ENCODE measurements at regions not wholly inside any gene's neighbourhood (a gene's known extent, or its start where the extent isn't known, plus 50 kb on each side); places are given as distances from the start of the nearest gene placed in this dataset.

- TF ChIP-seq ELF4 (IDR thresholded peaks at IDR 0.05) (no peak), NFRKB (IDR thresholded peaks at IDR 0.05) (no peak), FOXM1 (IDR thresholded peaks at IDR 0.05; ENCODE audit: borderline replicate concordance) (no peak), SP1 (IDR thresholded peaks at IDR 0.05) (no peak), SUZ12 (IDR thresholded peaks at IDR 0.05) (no peak), TARDBP (IDR thresholded peaks at IDR 0.05) (no peak), BHLHE40 (IDR thresholded peaks at IDR 0.05; ENCODE audit: borderline replicate concordance) (no peak), FOXA1 (IDR thresholded peaks at IDR 0.05) (no peak), FOXK2 (IDR thresholded peaks at IDR 0.05) (no peak), ZNF384 (IDR thresholded peaks at IDR 0.05) (no peak), L3MBTL2 (conservative IDR thresholded peaks at IDR 0.05) (no peak), ARNT (IDR thresholded peaks at IDR 0.05) (no peak)
- TF ChIP-seq, protein P1, sequence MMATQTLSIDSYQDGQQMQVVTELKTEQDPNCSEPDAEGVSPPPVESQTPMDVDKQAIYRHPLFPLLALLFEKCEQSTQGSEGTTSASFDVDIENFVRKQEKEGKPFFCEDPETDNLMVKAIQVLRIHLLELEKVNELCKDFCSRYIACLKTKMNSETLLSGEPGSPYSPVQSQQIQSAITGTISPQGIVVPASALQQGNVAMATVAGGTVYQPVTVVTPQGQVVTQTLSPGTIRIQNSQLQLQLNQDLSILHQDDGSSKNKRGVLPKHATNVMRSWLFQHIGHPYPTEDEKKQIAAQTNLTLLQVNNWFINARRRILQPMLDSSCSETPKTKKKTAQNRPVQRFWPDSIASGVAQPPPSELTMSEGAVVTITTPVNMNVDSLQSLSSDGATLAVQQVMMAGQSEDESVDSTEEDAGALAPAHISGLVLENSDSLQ (IDR thresholded peaks at IDR 0.05) = no peak
Observed at GRCh38 chr17:13765701-13766100, 164.0 kb upstream of the HS3ST3A1 start.
